Adrenal gland (tissue), 9 donors: ENCODE measurements at regions not wholly inside any gene's neighbourhood (a gene's known extent, or its start where the extent isn't known, plus 50 kb on each side); places are given as distances from the start of the nearest gene placed in this dataset.
"Not testable (repeated sequence)": the region's sequence is repeated elsewhere in the genome, so short reads cannot be mapped to it uniquely, and the experiment has no call there.

Experiments used
- DNase-seq, 7 donors: peaks; one replicate each; pipeline ENCODE4 v3.0.0-alpha.2; 2019 to 2020
- H3K27ac ChIP-seq, 5 donors: fragments of 200-600 bp; sonication (generic) in 4 of 5; 1 replicate in 3 of 5; 2 replicates in 2 of 5; pipeline versions ENCODE4 v1.5.1 to v1.8.0; 2016 to 2020; ENCODE audit warnings: mild to moderate bottlenecking in 1 of 5
- H3K27me3 ChIP-seq: fragments of 200-600 bp; 2 replicates; pipeline ENCODE4 v1.8.0; 2021
- H3K36me3 ChIP-seq, 2 donors: fragments of 200-600 bp; replicated peaks in 1 of 2; 1 replicate in 1 of 2; 2 replicates in 1 of 2; pipeline versions ENCODE4 v1.5.1 to v1.8.0; 2018 to 2022
- H3K4me1 ChIP-seq, 2 donors: fragments of 200-600 bp; replicated peaks in 1 of 2; 1 replicate in 1 of 2; 2 replicates in 1 of 2; pipeline versions ENCODE4 v1.5.1 to v1.8.0; 2018 to 2021
- H3K4me3 ChIP-seq, 4 donors: fragments of 200-600 bp; sonication (generic) in 3 of 4; one replicate each; pipeline ENCODE4 v1.5.1; 2016 to 2018
- H3K9me3 ChIP-seq, 3 donors: fragments of 200-600 bp; sonication (generic) in 1 of 3; replicated peaks in 1 of 3; 1 replicate in 2 of 3; 2 replicates in 1 of 3; pipeline versions ENCODE4 v1.5.1 to v1.8.0; 2016 to 2021
- POLR2A ChIP-seq, 2 donors: fragments of 450-650 bp; IDR thresholded peaks; one replicate each; pipeline ENCODE4 v1.6.1; 2017; ENCODE audit warnings: antibody characterized with exemption in 2 of 2, mild to moderate bottlenecking in 2 of 2, moderate library complexity in 1 of 2
- WGBS, 4 donors: extraction: QIAGEN DNeasy Blood & Tissue Kit in 2 of 4; methylation state at CpG; one replicate each; pipeline versions ENCODE4 v1.1.5 to v1.1.7; 2013 to 2017; 5-methylcytosine and 5-hydroxymethylcytosine counted together
- intact Hi-C, 2 donors: fragments of 100-400 bp; cut with DNase I; formaldehyde crosslinking; loops; one replicate each; pipeline versions ENCODE4 v1.14.1 to v1.15.0; 2022 to 2023
- TF ChIP-seq, protein P1 (sequence below), 6 experiments: fragments of 450-650 bp in 4 of 6; fragments of 200-600 bp in 2 of 6; sonication (generic) in 1 of 6; IDR thresholded peaks; 1 replicate in 5 of 6; 2 replicates in 1 of 6; pipeline versions ENCODE4 v1.5.1 to v1.8.0; 2016 to 2021; ENCODE audit warnings: antibody characterized with exemption in 6 of 6, mild to moderate bottlenecking in 2 of 6, moderate library complexity in 1 of 6
- donor health status: healthy with polysubstance abuse.
- donor health status: Bipolar disorder and iron deficiency.
- donor health status: DM: yes; HTN: yes; CAD: no.
- donor health status: DM: no; HTN: no; CAD: no.
- donor health status: DM: no; HTN: no; CAD: no.

DNA sequence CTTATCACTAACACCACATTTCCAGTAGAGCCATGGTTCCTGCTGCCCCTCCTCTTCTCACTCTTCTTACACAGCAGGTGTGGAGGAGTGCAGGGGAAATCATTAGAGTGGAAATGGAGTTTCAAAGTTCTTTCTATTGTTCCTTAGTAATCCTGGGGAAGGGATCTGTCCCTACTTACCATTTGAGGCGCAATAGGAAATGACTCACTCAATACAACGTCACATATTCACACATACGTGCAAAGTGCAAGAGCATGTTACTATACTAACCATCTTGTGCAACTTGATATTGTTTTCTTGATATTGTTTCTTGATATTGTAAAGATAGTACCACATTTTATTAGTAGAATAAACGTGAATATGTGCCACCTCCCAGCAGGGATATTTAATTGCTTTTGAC lies 1010.2 kb downstream of the DNAJB9 start:
- no peaks in the 10 kb centered on the region for H3K9me3 ChIP-seq
- TF ChIP-seq, protein P1, sequence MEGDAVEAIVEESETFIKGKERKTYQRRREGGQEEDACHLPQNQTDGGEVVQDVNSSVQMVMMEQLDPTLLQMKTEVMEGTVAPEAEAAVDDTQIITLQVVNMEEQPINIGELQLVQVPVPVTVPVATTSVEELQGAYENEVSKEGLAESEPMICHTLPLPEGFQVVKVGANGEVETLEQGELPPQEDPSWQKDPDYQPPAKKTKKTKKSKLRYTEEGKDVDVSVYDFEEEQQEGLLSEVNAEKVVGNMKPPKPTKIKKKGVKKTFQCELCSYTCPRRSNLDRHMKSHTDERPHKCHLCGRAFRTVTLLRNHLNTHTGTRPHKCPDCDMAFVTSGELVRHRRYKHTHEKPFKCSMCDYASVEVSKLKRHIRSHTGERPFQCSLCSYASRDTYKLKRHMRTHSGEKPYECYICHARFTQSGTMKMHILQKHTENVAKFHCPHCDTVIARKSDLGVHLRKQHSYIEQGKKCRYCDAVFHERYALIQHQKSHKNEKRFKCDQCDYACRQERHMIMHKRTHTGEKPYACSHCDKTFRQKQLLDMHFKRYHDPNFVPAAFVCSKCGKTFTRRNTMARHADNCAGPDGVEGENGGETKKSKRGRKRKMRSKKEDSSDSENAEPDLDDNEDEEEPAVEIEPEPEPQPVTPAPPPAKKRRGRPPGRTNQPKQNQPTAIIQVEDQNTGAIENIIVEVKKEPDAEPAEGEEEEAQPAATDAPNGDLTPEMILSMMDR (IDR thresholded peaks at IDR 0.05): no peak
- TF ChIP-seq POLR2A (IDR thresholded peaks at IDR 0.05): no peak
- no peaks in the 10 kb centered on the region for H3K36me3 ChIP-seq
- intact Hi-C loops: no loop called here
- no peaks in the 10 kb centered on the region for H3K27me3 ChIP-seq
- no peak for DNase-seq
- H3K4me3 ChIP-seq: no peak overlapping the region
- WGBS, 4 donors: 58 to 63% (median 61%) methylated on average over 4 of the region's 4 CpGs
- no peak overlapping the region for H3K27ac ChIP-seq
- no peaks in the 10 kb centered on the region for H3K4me1 ChIP-seq

DNA sequence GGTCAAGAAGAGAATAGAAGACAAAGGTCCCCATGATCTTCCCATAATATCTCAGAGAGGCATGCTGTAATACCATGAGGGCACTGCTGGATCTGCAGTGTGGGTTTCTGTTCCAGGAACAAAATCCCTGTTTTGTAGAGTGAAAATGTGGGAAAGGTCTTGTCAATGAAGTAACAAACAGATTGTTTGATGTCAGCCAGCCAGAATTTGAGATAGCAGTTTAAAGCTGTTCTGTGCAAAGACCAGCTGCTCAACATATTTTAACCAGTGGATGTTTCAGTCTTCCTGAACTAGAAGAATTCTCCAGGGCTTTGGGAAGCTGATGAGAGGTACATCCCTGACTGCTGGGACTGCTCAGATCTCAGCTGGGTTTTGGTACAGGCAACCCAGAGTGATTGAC lies 1012.5 kb downstream of the DNAJB9 start:
- Histone ChIP-seq H3K27ac (no peak overlapping the region), H3K9me3 (no peaks in the 10 kb centered on the region), H3K4me3 (no peak overlapping the region), H3K4me1 (no peaks in the 10 kb centered on the region), H3K36me3 (no peaks in the 10 kb centered on the region), H3K27me3 (no peaks in the 10 kb centered on the region)
- TF ChIP-seq, protein P1 (IDR thresholded peaks at IDR 0.05): no peak
- TF ChIP-seq POLR2A (IDR thresholded peaks at IDR 0.05): no peak
- intact Hi-C loops: no loop called here
- DNase-seq: no peak

DNA sequence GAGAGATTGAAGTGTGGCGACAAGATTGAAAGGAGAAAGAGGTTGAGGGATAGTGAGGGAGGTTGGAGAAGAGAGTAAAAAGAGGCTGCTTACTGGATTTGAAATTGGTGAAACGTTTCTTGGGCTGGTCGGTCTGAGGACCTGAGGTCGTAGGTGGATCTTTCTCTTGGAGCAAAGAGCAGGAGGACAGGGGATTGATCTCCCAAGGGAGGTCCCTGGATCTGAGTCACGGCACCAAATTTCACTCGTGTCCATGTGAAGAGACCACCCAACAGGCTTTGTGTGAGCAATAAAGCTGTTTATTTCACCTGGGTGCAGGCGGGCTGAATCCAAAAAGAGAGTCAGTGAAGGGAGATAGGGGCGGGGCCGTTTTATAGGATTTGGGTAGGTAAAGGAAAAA lies 1027.3 kb downstream of the DNAJB9 start:
- WGBS, 4 donors: 74 to 83% (median 77%) methylated on average over 8 to 9 of the region's 9 CpGs

DNA sequence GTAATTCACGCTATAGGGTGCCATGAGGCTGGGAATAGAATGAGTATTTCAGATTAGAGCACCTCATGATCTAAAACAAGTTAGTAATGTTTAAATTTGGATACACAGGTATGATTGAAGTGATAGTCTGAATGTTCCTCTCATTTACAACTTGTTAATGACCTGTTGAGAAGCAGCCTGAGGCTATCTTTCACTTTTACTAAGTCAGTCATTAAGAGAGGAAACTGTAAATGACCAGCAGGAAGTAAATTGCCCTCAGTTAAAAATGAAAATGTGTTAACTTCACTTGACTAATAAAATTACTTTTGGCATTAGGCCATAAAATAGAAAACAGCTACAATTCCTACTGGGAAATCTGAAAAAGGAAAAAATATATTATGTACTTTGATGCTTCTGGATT lies 1042.0 kb downstream of the DNAJB9 start:
- TF ChIP-seq, protein P1 (IDR thresholded peaks at IDR 0.05): no peak
- no peak for TF ChIP-seq POLR2A (IDR thresholded peaks at IDR 0.05)
- Histone ChIP-seq H3K4me3 (no peak overlapping the region), H3K4me1 (no peaks in the 10 kb centered on the region), H3K27me3 (no peaks in the 10 kb centered on the region), H3K36me3 (no peaks in the 10 kb centered on the region), H3K27ac (no peak overlapping the region), H3K9me3 (no peaks in the 10 kb centered on the region)
- intact Hi-C loops: no loop called here
- no peak for DNase-seq
- 90 to 97% (median 92%) methylated on average over 1 of the region's 1 CpG for WGBS, 4 donors

More for the DNA sequence above, 1027.3 kb downstream of the DNAJB9 start:
- intact Hi-C loops, H3K27ac ChIP-seq, DNase-seq, H3K36me3 ChIP-seq, H3K9me3 ChIP-seq, H3K4me1 ChIP-seq, H3K27me3 ChIP-seq, H3K4me3 ChIP-seq: not testable (repeated sequence)

DNA sequence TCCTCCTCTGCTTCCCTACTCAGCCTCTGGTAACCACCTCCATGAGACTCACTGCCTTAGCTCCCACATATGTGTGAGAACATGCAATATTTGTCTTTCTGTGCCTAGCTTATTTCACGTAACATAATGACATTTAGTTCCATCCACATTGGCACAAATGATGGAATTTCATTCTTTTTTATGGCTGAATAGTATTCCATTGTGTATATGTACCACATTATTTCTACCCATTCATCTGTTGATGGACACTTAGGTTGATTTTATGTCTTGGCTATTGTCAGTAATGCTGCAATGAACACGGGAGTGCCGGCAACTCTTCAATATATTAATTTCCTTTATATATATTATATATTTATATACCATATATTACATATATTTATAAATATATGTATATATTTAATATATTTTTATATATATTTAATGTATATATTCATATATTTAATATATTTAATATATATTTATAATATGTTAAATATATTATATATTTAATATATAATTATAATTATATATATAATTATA lies 1046.9 kb downstream of the DNAJB9 start:
- Histone ChIP-seq H3K4me3 (no peak overlapping the region), H3K27me3 (no peaks in the 10 kb centered on the region), H3K4me1 (no peaks in the 10 kb centered on the region), H3K27ac (no peak overlapping the region), H3K36me3 (no peaks in the 10 kb centered on the region), H3K9me3 (no peaks in the 10 kb centered on the region)
- intact Hi-C loops: no loop called here
- TF ChIP-seq POLR2A (IDR thresholded peaks at IDR 0.05): no peak
- TF ChIP-seq, protein P1 (IDR thresholded peaks at IDR 0.05): no peak
- DNase-seq: no peak
- 87 to 96% (median 93%) methylated on average over 3 of the region's 3 CpGs for WGBS, 4 donors
